HL-60 (cell line): ENCODE measurements at regions not wholly inside any gene's neighbourhood (a gene's known extent, or its start where the extent isn't known, plus 50 kb on each side); places are given as distances from the start of the nearest gene placed in this dataset.

Experiments used
- DNase-seq, 2 experiments: peaks; one replicate each; pipeline ENCODE4 v3.0.0-alpha.2; 2010 to 2020; ENCODE audit warnings: low read depth in 1 of 2, low spot score in 1 of 2
- H3K27ac ChIP-seq: fragments of 250-450 bp; sonication (Bioruptor Pico); replicated peaks from 2 replicates; pipeline ENCODE4 v1.5.1; 2020; ENCODE audit warnings: mild to moderate bottlenecking, moderate library complexity
- H3K27me3 ChIP-seq: fragments of 250-450 bp; sonication (Bioruptor Pico); 2 replicates; pipeline ENCODE4 v1.5.1; 2021; ENCODE audit warnings: mild to moderate bottlenecking, moderate library complexity; ENCODE audit not compliant: insufficient read depth, poor library complexity, severe bottlenecking
- H3K4me3 ChIP-seq: replicated peaks from 2 replicates; pipeline ENCODE4 v1.5.1; 2011; ENCODE audit warnings: mild to moderate bottlenecking, control low read depth, low read length; ENCODE audit not compliant: insufficient read depth
- GABPA ChIP-seq: IDR thresholded peaks from 2 replicates; pipeline ENCODE4 v1.6.1; 2012; ENCODE audit warnings: low read depth
- POLR2AphosphoS5 ChIP-seq: IDR thresholded peaks from 2 replicates; pipeline ENCODE4 v1.6.1; 2012; ENCODE audit warnings: low read depth
- SPI1 ChIP-seq: IDR thresholded peaks from 2 replicates; pipeline ENCODE4 v1.6.1; 2012; ENCODE audit warnings: low read depth, mild to moderate bottlenecking, borderline replicate concordance
- TF ChIP-seq, protein P1 (sequence below): IDR thresholded peaks from 2 replicates; pipeline ENCODE4 v1.6.1; 2012; ENCODE audit warnings: low read depth; ENCODE audit not compliant: insufficient replicate concordance
- TF ChIP-seq, protein P2 (sequence below): IDR thresholded peaks from one replicate; pipeline ENCODE4 v1.5.1; 2011; ENCODE audit warnings: low read length, control low read depth, inconsistent platforms; ENCODE audit not compliant: insufficient read depth

DNA sequence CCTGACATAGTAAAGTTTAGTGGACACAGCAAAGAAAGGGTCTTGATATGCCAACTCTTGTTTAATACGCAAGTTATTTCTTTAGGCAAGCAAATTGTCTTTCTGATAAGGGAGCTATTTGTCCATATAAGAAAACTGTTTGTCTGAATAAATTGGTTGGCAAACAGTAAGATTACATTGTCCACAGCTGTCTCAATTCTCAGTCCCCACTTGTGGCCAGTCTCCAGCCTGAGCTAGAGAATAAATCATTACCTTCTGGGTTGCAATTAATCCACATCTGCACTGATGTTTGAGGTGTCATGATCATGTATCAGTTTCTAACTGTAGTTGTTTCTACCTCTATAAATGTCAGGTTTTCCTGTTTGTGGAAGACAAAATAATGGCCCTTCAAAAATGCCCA lies 60.0 kb upstream of the TNR start:
- TF ChIP-seq, protein P1, sequence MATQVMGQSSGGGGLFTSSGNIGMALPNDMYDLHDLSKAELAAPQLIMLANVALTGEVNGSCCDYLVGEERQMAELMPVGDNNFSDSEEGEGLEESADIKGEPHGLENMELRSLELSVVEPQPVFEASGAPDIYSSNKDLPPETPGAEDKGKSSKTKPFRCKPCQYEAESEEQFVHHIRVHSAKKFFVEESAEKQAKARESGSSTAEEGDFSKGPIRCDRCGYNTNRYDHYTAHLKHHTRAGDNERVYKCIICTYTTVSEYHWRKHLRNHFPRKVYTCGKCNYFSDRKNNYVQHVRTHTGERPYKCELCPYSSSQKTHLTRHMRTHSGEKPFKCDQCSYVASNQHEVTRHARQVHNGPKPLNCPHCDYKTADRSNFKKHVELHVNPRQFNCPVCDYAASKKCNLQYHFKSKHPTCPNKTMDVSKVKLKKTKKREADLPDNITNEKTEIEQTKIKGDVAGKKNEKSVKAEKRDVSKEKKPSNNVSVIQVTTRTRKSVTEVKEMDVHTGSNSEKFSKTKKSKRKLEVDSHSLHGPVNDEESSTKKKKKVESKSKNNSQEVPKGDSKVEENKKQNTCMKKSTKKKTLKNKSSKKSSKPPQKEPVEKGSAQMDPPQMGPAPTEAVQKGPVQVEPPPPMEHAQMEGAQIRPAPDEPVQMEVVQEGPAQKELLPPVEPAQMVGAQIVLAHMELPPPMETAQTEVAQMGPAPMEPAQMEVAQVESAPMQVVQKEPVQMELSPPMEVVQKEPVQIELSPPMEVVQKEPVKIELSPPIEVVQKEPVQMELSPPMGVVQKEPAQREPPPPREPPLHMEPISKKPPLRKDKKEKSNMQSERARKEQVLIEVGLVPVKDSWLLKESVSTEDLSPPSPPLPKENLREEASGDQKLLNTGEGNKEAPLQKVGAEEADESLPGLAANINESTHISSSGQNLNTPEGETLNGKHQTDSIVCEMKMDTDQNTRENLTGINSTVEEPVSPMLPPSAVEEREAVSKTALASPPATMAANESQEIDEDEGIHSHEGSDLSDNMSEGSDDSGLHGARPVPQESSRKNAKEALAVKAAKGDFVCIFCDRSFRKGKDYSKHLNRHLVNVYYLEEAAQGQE: no peak
- TF ChIP-seq, protein P2, sequence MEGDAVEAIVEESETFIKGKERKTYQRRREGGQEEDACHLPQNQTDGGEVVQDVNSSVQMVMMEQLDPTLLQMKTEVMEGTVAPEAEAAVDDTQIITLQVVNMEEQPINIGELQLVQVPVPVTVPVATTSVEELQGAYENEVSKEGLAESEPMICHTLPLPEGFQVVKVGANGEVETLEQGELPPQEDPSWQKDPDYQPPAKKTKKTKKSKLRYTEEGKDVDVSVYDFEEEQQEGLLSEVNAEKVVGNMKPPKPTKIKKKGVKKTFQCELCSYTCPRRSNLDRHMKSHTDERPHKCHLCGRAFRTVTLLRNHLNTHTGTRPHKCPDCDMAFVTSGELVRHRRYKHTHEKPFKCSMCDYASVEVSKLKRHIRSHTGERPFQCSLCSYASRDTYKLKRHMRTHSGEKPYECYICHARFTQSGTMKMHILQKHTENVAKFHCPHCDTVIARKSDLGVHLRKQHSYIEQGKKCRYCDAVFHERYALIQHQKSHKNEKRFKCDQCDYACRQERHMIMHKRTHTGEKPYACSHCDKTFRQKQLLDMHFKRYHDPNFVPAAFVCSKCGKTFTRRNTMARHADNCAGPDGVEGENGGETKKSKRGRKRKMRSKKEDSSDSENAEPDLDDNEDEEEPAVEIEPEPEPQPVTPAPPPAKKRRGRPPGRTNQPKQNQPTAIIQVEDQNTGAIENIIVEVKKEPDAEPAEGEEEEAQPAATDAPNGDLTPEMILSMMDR: no peak
- TF ChIP-seq POLR2AphosphoS5 (no peak), GABPA (no peak), SPI1 (no peak)
- DNase-seq: no peak
- no peaks in the 10 kb centered on the region for H3K27me3 ChIP-seq
- no peak overlapping the region for H3K4me3 ChIP-seq
- no peak overlapping the region for H3K27ac ChIP-seq

DNA sequence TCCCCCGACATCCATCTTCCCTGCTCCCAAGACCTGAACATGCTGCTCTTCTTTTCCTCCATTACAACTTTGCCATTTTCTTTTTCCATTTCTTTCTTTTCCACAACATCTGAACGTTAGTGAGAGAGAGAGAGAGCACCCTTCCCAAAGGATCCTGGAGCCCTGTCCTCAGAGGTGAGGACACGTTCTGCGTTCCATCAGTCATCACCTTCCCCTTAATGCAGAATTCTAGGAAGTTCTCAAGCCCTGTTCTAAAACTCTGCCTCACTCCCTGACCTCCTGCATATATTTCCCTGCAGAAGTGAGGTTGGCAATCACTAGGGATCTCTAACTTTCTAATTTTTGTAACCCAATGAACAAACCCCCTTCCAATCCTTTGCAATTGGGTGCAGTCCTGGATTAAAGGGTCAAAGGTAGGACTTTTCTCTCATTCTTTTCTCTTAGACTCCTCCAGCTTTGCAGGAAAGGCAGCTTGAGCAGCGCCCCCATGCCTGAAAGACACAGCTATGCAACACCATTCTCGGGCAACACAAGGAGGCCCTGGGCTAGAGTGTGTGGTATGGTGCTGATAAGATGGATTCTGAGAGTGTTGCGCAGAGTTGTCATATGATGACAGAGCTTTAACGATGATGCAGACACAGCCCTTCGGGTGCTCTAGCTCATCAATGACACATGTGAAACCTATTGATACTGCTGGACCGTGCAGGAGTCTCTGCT lies 59.2 kb upstream of the TNR start:
- Histone ChIP-seq H3K4me3 (no peak overlapping the region), H3K27me3 (no peaks in the 10 kb centered on the region), H3K27ac (no peak overlapping the region)
- TF ChIP-seq GABPA (no peak), POLR2AphosphoS5 (no peak), SPI1 (no peak)
- TF ChIP-seq, protein P1: no peak
- TF ChIP-seq, protein P2: no peak
- no peak for DNase-seq

DNA sequence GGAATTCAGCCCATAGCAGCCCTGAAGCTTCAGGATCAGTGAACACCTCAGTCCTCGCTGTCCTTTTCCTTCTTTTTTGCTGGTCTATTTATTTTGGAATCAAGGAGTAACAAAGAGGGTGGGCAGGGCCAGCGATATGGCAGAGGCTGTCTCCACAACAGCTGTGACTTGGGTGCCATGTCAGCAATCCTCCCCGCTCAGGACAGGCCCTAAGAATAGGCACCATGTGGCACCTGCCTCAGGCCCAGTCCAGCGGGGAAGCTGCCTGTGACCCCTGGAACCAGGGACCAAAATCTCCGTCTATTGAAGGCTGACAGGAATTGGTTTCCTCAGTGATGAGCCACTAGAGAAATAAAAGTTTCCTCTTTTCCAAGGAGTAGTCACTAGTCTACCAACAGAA lies 58.6 kb upstream of the TNR start:
- TF ChIP-seq, protein P1: no peak
- TF ChIP-seq, protein P2: no peak
- TF ChIP-seq GABPA (no peak), POLR2AphosphoS5 (no peak), SPI1 (no peak)
- Histone ChIP-seq H3K4me3 (no peak overlapping the region), H3K27me3 (no peaks in the 10 kb centered on the region), H3K27ac (no peak overlapping the region)
- no peak for DNase-seq
